ENCODE measurements at regions not wholly inside any gene's neighbourhood (a gene's known extent, or its start where the extent isn't known, plus 50 kb on each side); places are given as distances from the start of the nearest gene placed in this dataset.

- Histone ChIP-seq H3K23ac (ENCODE audit: insufficient read length, low read depth, low read length) (no peak overlapping the region), H3K4me2 (ENCODE audit: insufficient read depth, insufficient read length, low read length) (no peak overlapping the region), H3K27me3 (ENCODE audit: insufficient read depth, low read length) (no peaks in the 10 kb centered on the region), H3K27ac (ENCODE audit: insufficient read length, low read depth, low read length) (no peak overlapping the region), H3K14ac (ENCODE audit: insufficient read depth, low read length) (no peak overlapping the region), H2BK15ac (ENCODE audit: low read depth, low read length) (no peak overlapping the region), H4K8ac (replicated peaks; ENCODE audit: insufficient read length, low read depth, low read length) (no peak overlapping the region), H3K56ac (ENCODE audit: insufficient read length, low read depth, low read length) (no peak overlapping the region), H3K79me2 (ENCODE audit: insufficient read depth, low read length) (no peaks in the 10 kb centered on the region), H2AK5ac (ENCODE audit: insufficient read length, low read length) (no peak overlapping the region), H3T11ph (ENCODE audit: low read length) (no peak overlapping the region), H4K5ac (ENCODE audit: insufficient read length, low read depth, low read length) (no peak overlapping the region), H4K91ac (ENCODE audit: insufficient read length, low read depth, low read length) (no peak overlapping the region), H3K23me2 (ENCODE audit: insufficient read length, low read depth, low read length, poor library complexity, severe bottlenecking) (no peaks in the 10 kb centered on the region), H3K9ac (ENCODE audit: extremely low read depth, insufficient read length, low read length) (no peak overlapping the region), H3K18ac (ENCODE audit: insufficient read length, low read depth, low read length) (no peak overlapping the region), H3K4ac (ENCODE audit: low read depth, low read length) (no peak overlapping the region), H2BK20ac (ENCODE audit: low read depth, low read length, poor library complexity, severe bottlenecking) (no peak overlapping the region), H2AFZ (ENCODE audit: low read length) (no peak overlapping the region), H2BK120ac (ENCODE audit: low read depth, low read length, poor library complexity, severe bottlenecking) (no peak overlapping the region), H3K4me1 (ENCODE audit: insufficient read depth, low read length) (no peaks in the 10 kb centered on the region), H2BK5ac (ENCODE audit: insufficient read length, low read length) (no peak overlapping the region), H2BK12ac (ENCODE audit: insufficient read length, low read depth, low read length) (no peak overlapping the region), H4K20me1 (ENCODE audit: control insufficient read depth, insufficient read depth, insufficient read length) (no peaks in the 10 kb centered on the region), H3K79me1 (ENCODE audit: insufficient read depth, low read depth, low read length, poor library complexity, severe bottlenecking) (no peaks in the 10 kb centered on the region), H3K9me3 (ENCODE audit: control insufficient read depth, low read depth, low read length) (no peaks in the 10 kb centered on the region)
- Mint-ChIP-seq H3K4me1 (peaks cover 7% of the 10 kb centered on the region in 2 experiments; a peak in 3 of 4 replicates), H3K9me3 (no peaks in the 10 kb centered on the region), H3K36me3 (ENCODE audit: insufficient read depth in 1 of 3, low read depth in 3 of 3) (no peaks in the 10 kb centered on the region), H3K27me3 (ENCODE audit: low read depth) (no peaks in the 10 kb centered on the region), H3K4me3 (no peak overlapping the region), H3K27ac (no peak overlapping the region)
- no peak for DNase-seq
- no CpG with 5 or more reads among the region's 1 CpG for WGBS (ENCODE audit: extremely low coverage, insufficient read length, low lambda C conversion rate)
- no peak for TF ChIP-seq CTCF (conservative IDR thresholded peaks at IDR 0.05)
Measured at GRCh38 chr2:142423603-142424002, 292.8 kb upstream of the LRP1B start.

Data from H9 (cell line).